ENCODE measurements at regions not wholly inside any gene's neighbourhood (a gene's known extent, or its start where the extent isn't known, plus 50 kb on each side); places are given as distances from the start of the nearest gene placed in this dataset.
A peak's percentile ranks its signal among the peaks of the same experiment; 100 is the strongest.
"Not testable (repeated sequence)": the region's sequence is repeated elsewhere in the genome, so short reads cannot be mapped to it uniquely, and the experiment has no call there.

GRCh38 chr1:242735323-242735722, 210.8 kb upstream of the PLD5 start:
- no peak for DNase-seq (ENCODE audit: low read depth in 2 of 2)

- no peak for DNase-seq (ENCODE audit: low read depth in 2 of 2)
These were observed 206.9 kb upstream of the PLD5 start for GRCh38 chr1:242731446-242731845.

DNA sequence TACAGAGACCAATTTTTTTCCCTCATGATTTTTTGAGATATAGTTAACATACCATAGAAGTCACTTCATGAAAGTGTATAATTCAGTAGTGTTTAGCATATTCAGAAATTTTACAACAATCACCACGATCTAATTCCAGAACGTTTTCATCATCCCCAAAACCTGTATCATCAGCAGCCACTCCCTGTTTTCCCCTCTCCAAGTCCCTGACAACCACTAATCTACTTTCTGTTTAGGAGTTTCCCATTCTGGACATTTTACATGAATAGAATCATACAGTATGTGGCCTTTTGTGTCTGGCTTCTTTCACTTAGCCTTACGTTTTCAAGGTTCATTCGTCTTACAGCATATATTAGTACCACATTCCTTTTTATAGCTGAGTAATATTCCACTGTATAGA, 204.2 kb upstream of the PLD5 start:
- DNase-seq (ENCODE audit: low read depth in 2 of 2): no peak

DNA sequence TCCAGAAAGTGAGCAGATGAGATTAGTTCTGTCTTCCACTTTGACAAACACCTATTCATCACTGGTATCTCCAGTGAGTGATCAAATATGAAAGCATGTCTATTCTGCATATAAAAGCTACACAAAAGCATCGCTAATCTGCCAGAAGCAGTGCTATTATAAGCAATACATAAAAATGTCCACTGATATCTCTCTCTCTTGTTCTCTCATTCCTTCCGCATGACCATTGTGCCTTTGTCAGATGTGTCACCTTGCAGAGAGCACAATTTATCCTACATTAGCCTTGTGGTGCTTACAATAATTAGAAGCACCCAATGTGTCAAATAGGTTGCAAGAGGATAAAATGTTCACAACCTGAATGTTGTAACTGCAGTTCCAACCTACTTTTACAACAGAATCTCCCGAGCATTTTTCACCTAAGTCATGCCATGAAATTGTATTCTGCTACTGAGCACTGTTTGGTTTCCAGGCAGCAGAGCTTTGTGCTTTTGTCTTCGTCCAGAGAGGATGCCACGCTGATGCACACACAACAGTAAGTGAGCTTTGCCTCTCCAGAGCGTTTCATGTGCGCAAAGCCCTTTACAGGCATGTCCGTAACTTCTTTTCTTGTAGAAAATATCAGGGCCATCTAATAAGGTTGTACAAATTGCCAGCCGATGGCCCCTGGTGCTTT, 198.7 kb upstream of the PLD5 start:
- no peak for DNase-seq (ENCODE audit: low read depth in 2 of 2)

DNA sequence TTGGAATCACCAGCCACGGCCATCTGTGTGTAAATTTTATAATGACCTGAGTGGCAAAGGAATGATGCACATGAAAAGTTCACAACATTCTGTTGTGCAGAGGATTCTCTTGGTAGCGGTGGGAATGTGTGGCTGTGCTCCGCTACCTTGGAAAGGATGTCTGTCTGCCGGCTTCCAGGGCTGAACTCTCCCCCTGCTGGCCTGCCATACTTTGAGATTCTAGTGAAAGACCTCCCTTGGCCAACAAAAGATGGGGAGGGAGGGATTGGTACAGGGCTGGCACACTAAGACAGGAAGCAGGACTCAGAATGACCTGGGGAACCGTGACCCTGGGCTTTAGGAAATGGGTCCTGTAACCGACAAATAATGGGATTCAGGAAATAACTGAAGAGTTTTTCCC, 194.5 kb upstream of the PLD5 start:
- DNase-seq (ENCODE audit: low read depth in 2 of 2): no peak

DNA sequence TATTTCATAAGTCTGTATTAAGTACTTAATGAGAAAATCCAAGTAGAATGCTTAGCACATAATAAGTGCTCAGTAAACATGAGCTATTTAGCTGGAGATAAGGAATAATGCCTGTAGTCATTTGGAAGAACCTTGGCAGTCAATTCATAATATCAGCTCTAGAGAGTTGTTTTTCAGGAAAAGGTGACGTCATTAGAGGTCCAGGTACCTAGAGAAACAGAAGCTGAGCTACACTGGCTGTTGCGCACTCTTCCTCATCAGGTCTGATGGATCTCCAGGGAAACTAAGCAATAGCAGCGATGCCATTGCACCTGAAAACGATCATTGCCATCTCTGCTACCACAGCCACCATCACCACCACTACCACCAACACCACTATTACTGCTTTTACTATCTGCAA, 187.8 kb upstream of the PLD5 start:
- DNase-seq (ENCODE audit: low read depth in 2 of 2): no peak

DNA sequence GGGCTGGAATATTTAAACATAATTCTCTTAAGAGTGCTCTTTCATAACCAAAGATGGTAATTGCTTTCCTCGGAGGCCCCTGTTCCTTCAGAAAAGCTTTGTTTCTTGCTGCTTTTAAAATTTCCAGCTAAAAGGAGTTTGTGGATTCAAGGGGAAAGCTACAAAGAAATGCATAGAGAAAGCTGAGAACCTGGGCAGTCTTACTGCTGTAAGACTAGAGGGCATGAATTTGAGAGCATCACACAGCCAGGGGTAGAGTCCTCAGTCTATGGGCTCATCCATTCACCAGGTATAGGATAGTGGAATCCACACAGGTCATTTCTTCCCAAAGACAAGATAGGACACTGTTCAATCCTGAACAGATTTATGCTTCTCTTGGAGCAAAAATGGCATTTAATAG, 186.3 kb upstream of the PLD5 start:
- no peak for DNase-seq (ENCODE audit: low read depth in 2 of 2)

DNA sequence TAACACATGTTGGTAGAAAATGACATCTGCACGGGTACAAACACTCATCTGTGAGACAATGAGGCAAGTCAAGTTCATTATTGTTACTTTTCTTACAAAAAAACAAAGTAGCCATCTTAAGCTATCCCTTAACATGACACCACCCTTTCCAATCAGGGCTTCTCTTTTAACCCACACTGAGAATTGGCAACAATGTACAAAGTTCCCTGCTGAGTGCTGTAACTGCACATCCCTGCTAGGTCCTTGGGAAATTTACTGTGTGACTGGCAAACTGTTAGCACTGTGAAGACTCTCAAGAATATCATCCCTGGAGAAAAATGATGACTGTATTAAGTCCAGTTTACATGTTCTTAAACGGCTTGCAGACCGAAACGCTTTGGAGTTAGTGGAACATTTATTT, 185.8 kb upstream of the PLD5 start:
- no peak for DNase-seq (ENCODE audit: low read depth in 2 of 2)

- no peak for DNase-seq (ENCODE audit: low read depth in 2 of 2)
These were observed 179.0 kb upstream of the PLD5 start for GRCh38 chr1:242703467-242703866.

DNA sequence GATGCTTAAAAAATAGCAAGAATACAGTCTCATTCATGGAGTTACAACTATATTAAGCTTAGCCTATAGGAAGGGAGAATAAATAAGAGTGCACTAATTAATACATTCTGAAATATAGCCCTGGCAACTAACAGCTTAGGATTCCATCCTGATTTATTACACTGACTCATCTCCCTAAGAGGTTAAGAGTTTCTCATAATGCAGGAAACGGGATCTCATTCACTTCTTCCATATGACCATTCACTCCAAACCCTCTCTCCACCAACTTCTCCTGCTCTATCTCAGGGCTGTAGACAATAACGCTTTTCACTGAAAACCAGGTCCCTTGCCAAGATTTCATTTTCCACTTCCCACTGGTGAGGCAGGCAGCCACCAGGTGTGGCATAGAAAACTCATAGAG, 168.5 kb upstream of the PLD5 start:
- no peak for DNase-seq (ENCODE audit: low read depth in 2 of 2)

GRCh38 chr1:242691610-242691945, 167.1 kb upstream of the PLD5 start:
- DNase-seq (ENCODE audit: low read depth in 2 of 2): no peak

DNA sequence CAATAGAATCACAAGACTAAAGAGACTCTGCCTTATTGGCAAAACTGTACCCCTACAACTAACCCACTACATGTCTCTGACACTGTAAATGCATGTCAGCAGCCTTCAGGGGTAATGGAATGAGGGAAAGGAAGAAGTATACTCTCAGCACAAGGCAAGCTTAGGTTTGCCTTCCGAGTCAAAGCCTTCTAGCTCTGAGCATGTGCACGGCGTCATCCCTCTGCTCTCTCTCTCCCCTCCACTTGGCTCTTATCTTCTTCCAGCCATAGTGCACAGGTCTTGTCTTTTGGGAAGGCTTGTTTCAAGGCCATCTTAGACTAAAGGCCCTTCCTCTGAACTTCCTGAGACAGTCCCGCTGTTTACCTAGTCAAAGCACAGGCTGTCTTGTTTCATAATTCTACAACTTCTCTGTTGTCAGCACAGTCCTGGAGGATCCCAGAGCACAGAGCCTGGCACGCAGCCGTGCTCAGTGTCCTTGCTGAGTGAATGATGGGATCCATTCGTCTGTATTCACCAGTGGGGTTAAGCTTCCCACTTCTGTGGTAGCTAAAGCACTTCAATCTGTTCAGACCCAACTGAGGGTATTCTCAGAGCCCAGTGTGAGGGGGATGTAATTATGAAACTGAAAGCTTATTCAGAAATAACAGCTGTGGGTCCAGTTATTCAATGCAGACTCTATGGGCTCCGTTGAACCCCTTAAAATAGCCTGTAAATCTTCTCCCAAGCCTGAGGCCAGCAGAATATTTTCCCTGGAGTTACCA, 166.5 kb upstream of the PLD5 start:
- no peak for DNase-seq (ENCODE audit: low read depth in 2 of 2)

DNA sequence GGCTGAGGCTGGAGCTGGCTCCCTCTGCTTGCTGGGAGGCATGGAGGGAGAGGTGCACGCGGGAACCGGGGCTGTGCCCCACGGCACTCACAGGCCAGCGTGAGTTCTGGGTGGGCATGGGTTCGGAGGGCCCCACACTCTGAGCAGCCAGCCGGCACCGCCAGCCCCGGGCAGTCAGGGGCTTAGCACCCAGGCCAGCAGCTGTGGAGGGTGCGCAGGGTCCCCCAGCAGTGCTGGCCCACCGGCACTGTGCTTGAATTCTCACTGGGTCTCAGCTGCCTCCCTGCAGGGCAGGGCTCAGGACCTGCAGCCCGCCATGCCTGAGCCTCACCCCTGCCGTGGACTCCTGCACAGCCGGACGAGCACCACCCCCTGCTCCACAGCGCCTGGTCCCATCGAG, 164.9 kb upstream of the PLD5 start:
- no peak for DNase-seq (ENCODE audit: low read depth in 2 of 2)

- DNase-seq (ENCODE audit: low read depth in 2 of 2): no peak
These were observed 150.6 kb upstream of the PLD5 start for GRCh38 chr1:242674951-242675645.

DNA sequence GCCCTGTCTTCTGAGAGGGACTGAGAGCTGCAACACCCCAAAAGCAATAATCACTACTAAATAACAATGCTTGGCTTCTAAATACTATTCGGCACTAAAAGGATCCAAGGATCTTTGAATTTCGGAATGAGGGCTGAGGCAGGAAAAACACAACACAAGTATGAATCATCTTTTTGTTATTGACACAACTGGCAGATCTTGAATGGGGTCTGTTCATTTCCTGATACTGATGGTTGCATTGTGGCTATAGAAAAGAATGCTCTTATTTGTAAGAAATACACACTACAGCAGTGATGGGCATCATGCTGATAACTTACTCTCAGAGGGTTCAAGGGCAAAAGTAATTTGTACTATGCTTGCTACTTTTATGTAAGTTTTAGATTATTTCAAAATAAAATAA, 149.2 kb upstream of the PLD5 start:
- DNase-seq (ENCODE audit: low read depth in 2 of 2): no peak

GRCh38 chr1:242673165-242673564, 148.7 kb upstream of the PLD5 start:
- not testable (repeated sequence) for DNase-seq (ENCODE audit: low read depth in 2 of 2)

GRCh38 chr1:242670019-242670418, 145.5 kb upstream of the PLD5 start:
- no peak for DNase-seq (ENCODE audit: low read depth in 2 of 2)

DNA sequence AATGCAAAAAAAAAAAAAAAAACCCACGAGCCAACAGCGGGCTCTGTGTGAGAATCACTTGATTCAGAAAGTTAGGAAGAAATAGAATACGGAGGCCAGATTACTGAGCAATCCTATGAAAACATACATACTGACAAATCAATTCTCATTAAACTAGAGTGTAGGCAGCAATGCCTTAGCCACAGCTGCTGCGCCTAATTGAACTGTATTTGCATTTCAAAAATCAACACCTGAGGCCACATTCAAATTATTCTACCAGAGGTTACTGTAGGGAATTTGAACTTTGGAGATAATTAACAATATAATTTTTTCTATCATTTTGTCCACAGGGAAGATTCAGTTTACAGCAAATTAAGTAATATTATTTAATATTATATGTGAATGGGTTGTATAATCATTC, 138.4 kb upstream of the PLD5 start:
- DNase-seq (ENCODE audit: low read depth in 2 of 2): no peak

DNA sequence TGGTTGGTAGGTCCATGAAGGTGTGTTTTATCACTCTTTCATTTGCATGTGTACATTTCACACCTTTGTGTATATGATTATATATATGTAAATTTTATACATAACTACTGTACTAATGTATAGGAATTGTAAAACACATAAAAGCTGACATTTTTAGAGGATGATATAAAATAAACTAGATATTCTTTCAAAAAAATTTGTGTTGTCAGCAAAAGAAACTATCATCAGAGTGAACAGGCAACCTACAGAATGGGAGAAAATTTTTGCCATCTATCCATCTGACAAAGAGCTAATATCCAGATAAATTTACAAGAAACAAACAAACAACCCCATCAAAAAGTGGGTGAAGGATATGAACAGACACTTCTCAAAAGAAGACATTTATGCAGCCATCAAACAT, 129.3 kb upstream of the PLD5 start:
- not testable (repeated sequence) for DNase-seq (ENCODE audit: low read depth in 2 of 2)

DNA sequence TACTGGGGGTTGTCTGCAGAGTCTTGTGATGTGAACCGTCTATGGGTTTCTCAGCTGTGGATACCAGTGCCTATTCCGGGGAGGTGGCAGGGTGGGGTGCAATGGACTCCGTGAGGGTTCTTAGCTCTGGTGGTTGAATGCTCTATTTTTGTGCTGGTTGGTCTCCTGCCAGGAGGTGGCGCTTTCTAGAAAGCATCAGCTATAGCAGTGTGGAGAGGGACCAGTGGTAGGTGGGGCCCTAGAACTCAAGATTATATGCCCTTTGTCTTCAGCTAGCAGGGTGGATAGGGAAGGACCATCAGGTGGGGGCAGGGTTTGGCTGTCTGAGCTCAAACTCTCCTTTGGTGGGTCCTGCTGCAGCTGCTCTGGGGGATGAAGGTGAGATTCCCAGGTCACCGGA, 127.3 kb upstream of the PLD5 start:
- peak in 1 of 2 donors; percentile 0 for DNase-seq (ENCODE audit: low read depth in 2 of 2)

GRCh38 chr1:242641461-242641860, 117.0 kb upstream of the PLD5 start:
- no peak for DNase-seq (ENCODE audit: low read depth in 2 of 2)

GRCh38 chr1:242639104-242639503, 114.6 kb upstream of the PLD5 start:
- DNase-seq (ENCODE audit: low read depth in 2 of 2): no peak

DNA sequence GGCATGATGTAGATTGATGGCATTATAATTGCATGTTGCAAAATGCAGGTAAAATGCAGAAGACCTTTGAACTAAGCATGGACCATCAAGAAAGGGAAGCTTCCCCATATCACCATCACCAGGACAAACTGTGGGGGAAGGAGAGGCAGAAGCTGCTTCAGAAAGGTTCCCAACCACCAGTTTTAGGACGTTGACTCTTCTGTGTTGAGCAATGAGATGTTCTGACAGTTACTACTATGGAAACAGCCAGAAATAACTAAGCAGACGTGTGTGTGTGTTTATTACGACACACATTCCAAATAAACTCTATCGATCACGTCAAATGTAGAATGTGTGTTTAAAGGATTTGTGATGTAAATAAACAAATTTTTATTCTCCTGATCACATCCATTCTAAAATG, 110.2 kb upstream of the PLD5 start:
- no peak for DNase-seq (ENCODE audit: low read depth in 2 of 2)
